CD4-positive, alpha-beta T cell treated with Interleukin-6 at 100 ng/mL for 8 hours (primary cell): ENCODE measurements at regions not wholly inside any gene's neighbourhood (a gene's known extent, or its start where the extent isn't known, plus 50 kb on each side); places are given as distances from the start of the nearest gene placed in this dataset.

ENCODE experiments used
- DNase-seq: peaks from one replicate; pipeline ENCODE4 v3.0.0-alpha.2; 2020; ENCODE audit warnings: mixed read lengths, low spot score

DNA sequence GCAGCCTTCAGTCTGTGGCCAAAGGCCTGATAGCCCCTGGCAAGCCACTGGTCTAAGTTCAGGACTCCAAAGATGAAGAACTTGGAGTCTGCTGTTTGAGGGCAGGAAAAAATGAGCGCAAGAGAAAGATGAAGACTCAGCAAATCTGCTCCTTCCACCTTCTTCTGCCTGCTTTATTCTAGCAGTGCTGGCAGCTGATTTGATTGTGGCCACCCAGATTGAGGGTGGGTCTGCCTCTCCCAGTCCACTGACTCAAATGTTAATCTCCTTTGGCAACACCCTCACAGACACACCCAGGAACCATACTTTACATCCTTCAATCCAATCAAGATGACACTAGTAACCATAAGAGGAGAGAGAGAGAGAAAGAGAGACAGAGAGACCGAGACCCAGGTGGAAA is 127.6 kb downstream of the UTP18 start:
- no peak for DNase-seq

DNA sequence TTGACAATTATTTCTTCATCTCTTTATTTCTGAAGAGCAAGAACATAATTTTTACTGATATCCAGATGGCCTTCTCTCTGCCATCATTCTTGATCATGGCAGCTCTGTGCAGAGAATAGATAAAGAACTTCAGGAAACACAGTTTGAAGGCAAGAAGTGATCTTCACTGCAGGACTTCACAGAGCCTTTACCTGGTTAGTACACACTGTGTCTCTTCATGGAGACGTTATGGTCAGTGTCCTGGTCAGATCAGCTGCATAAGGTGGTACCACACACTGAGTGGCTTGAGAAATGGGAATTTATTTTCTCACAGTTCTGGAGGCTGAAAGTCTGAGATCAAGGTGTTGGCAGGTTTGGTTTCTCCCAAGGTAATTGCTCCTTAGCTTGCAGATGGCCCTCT is 129.5 kb downstream of the UTP18 start:
- no peak for DNase-seq

DNA sequence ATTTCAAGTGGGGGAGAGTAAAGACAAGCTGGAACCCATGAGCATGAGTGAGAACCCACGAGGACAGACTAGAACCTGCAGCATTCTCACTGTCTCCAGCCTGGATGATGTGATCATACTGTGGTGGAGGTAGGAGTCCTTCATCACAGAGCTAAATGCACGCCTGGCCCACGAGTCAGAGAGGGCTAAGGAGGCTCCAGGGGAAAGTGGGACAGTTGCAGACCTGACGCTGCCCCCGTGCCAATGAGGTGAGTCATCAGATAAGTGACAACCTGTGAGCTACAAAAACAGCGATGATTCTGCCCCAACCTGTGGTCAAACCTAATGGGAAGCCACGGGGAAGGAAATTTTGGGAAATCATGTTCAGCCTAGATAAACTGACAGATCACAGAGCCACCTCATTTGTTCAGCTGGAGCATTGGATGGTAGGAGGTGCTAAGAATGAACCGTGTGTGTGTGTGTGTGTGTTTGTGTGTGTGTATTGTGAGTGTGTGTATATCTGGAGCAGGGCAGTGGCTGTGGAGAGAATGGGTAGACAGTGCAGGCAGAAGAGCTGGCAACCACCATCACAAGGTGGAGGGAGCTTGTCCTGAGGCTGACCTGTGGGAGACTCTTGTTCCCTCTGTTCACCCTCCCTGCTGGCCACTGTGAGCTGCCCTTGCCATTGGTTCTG is 131.8 kb downstream of the UTP18 start:
- no peak for DNase-seq

DNA sequence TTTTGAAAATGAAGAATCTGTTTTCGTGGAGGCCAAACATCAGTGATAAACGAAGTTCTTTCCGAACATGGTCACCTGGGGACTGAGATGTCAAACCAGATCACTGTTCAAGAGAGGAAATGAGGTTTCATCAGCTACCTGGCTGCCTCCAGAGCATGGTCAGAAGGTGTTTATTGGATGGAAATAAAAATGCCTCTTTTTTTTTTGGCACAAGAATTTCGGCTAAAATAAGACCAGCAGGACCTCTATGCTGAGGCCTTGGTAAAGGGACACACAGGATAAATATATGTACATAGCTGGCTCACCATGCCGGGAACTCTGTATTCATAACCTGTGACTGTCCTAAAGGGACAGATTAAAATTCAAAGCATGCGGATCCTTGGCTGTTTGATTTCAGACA is 135.3 kb downstream of the UTP18 start:
- no peak for DNase-seq

DNA sequence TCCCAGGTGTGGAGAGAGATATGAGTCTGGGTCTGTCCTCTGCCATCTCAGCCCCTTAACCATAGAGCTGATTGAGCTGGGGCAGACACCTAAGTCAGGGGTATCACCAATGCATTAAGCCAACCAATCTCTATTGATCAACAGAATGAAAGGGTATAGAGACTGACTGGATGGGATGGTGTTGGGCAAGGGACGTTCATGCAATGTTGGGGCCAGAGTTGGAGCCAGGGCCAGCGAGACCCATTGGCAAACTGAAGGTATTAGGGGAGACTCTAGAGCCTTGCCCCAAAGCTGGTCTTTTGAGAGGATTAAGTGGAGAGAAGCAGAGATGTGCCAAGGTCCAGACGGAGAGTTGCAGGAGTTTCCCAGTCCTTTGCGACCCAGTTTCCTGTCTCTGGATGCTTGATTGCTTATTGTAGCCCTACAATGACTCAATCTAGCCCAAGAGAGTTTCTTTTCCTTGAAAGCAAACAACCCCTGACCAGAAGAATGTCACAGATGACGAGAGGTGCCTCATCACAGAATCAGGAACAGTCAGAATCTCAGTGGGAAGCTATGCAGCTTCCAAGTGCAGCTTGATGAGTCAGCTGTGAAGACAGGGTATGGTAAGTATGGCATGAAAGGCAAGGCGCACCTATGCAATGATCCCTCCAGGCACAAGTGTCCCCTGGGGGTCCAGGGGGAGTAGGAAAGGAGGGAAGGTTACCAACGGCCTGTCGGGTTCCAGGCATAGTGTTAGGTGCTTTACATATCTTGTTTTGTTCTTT is 137.2 kb downstream of the UTP18 start:
- no peak for DNase-seq

DNA sequence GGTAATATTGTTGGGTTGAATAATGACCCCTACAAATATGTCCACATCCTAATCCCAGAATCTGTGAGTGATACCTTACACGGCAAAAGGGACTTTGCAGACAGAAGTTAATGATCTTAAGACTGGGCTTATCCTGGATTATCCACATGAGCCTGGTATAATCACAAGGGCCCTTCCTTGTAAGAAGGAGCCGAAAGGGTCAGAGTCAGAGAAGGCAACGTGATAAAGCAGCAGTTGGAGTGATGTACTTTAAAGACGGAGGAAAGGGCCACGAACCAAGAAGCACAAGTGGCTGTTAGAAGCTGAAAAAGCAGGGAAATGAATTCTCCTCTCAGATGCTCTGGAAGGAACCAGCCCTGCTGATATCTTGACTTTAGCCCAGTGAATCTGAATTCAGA is 137.8 kb downstream of the UTP18 start:
- no peak for DNase-seq

DNA sequence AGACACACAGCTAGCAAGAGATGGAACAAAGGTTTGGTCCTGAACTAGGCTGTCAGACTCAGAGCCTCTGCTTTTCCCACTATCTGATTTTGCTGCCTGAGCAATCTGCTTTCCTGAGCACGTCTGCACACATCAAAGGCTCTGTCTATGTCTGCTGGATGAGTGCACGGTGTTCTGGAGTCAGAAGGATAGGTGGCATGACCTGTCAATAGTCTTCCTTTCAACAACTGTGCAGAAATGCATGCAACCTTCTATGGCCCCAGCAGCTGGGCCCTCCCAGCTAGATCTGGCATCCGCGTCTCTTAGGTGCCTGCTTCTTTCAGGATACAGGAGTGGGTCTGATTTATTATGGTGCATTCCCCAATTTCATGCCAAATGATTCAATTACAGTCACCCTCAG is 138.3 kb downstream of the UTP18 start:
- no peak for DNase-seq

DNA sequence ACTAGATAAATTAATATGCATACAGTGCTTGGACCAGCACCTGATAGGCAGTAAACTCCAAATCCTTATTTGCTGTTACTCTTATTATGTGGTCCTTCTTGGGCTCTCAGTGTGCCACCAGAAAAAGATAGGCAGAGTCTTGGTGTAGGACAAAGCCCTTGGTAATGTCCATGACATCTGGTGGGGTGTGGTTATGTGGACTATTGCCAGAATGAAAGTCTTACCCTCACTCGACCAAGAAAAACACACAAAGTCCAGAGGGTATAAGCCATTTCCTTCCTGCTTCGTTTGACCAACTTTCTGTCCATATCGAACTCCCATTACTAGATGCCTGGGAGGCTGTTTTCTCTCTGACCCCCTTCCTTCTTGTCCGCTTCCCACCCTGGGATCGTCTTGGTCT is 140.9 kb downstream of the UTP18 start:
- DNase-seq: no peak

DNA sequence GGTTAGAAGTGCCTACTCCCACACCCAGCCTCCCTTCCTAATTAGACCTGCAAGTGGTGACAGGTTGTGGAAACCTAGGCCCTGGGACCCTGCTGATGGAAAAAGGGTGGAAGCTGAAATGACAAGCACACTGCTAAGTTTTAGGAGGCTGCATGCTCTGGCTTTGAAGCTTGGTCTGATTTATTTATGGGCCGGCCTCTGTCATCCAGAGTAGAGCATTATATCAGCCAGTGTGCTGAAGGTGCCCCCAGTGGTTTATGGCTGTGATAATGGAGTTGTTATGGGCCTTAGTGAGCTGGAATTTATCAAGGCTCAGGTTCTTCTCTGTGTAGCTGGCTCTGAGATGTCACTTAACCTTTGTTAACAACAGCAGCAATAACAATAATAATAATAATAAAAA is 142.6 kb downstream of the UTP18 start:
- DNase-seq: no peak

DNA sequence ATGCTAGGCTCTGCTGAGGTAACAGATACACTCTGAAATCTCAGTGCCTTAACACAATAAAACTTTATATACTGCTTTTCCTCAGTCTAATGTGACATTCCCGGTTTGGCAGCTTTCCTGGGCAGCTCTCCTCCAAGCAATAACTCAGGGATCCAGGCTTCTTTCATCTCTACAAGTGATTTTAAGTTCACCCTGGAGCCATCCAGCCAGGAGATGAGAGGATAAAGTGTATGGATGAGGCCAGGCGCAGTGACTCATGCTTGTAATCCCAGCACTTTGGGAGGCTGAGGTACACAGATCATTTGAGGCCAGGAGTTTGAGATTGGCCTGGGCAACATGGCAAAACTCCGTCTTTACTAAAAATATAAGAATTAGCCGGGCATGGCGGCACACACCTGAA is 147.2 kb downstream of the UTP18 start:
- DNase-seq: no peak

DNA sequence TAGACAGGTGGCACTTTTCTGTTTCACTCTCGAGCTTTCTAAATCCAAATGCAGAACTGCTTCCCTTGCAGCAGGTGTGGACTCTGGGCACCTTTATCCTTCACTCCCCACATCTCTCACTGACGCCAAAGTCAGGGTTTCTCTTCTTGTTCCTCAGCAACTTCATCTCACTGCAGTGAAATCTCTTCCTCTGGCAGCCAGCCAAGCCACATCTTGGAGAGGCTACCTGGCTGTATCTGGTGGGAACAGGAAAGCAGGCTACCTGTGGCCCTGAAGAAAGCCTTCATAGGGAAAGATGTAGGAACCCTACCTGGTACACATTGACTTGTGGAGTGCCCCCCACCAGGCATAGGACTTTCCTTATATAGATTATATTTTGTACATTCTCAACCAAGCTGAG is 159.1 kb downstream of the UTP18 start:
- no peak for DNase-seq

DNA sequence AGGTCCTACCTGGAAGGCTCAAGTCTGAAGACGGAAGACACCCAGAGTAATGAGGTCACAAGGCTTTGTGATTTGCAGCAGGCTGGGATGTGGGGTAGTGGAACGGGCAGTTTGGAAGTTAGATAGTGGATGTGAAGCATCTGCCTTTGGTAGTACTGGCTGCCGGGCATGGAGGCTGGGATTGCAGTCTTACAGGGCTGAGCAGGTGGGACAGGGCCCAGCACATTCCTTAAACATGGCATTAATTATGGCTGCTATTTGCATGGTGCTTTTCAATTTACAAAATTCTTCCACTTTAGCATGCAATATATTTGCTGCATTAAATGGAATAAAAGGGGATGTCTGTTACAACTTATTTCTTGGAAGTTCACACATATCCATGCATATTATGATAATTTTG is 161.2 kb downstream of the UTP18 start:
- no peak for DNase-seq

DNA sequence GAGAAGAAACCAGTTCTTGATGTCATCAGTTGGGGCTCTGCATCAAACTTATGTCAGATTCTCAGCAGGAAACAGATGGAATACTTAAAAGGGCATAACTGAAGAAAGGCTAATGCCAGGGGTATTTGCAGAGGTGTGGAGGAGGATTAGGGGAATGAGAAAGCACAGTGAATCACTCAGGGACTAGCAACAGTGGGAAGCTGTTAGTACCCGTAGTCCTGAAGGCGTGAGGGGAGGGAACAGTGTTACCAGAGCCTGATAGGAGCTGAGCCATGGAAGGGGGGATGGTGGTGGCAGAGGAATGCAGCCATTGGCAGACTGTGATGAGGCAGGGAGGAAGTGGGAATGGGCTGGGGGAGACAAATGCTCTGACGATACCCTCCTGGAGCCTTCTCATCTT is 162.3 kb downstream of the UTP18 start:
- no peak for DNase-seq

DNA sequence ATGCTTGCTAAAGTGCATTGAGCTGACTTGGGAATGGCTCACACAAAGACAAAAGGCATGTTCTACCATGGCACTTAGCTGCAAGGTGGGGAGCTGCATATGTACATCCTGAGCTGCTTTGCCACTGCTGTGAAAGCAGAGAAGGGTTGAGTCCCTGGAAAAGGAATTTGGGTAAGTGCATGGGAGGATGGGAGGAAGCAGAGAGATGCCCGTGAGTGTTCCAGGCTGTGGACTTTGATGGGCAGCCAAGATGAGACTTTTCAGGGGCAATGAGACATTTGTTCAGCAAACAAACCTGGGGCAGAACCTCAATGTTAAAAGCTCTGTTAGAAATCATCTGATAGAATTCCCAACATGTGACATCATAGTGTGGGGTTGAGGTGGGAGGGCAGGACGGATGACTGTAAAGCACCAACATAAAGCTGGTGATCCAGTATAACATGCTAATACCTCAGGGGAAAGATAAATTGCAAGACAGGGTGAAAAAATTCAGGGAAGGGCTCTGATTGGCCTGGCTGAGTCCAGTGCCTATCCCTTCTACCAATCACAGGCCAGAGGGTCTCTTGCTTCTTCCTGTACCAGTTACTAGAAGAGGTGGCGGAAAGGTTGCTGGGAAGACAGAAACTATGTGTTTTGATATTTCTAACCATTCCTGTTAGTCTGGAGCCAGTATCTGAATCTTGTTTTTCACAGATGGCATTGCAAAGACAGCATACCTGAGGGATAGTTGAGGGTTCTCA is 163.2 kb downstream of the UTP18 start:
- no peak for DNase-seq

DNA sequence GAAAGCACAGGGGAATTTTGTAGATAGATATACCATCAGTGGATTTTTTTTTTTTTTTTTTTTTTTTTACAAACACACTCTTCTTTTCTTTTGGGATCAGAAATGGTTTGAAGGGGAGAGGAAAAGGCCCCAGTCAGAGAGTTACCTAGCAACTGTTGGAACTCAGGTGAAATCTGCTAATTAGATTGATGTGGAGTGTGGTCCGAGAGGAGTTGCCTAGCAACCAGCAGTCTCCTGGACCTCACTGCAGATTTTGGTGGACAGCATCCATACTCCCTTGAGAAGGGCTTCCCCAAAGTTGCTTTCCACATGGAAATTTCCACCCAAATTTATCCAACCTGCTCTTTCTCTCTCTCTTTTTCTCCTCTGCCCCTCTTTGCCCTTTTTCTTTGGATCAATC is 165.4 kb downstream of the UTP18 start:
- DNase-seq: no peak

DNA sequence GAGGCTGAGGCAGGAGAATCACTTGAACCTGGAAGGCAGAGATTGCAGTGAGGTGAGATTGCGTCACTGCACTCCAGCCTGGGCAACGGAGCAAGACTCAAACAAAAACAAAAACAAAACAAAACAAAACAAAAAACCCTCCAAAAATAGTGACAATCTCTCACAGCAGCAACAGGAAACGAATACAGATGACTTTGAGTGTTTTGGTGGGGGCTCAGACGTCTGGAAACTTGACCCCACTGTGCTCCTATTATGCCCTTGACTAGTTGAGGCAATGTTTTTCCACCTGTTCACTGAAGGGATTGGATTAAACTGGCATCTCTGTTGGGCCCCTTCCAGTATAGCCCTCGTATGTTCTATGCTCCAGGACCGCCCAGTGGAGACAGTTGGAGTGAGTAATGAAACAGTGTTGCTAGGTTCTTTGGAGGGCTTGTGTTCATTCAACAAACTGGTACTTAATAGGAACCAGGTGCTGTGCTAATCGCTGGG is 167.0 kb downstream of the UTP18 start:
- DNase-seq: no peak

DNA sequence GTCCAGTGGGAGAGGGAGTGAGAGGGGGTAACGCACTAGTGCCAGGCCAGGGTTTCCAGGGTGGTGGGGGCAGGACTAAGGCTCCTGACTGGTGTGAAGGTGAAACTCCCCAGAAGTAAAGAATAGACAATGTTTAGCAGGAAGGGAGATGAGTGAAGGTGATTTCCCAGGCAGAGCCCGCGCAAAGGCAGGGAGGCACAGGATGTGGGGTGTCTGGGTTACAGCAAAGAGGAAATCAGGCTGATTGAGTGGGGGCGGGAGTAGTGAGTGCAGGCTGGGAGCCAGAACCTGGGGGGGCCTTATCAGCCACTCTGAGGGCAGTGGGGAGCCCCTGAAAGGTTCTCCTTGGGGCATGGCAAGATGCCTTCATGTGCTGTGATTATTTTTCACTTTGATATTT is 167.5 kb downstream of the UTP18 start:
- peak; percentile 77 for DNase-seq

DNA sequence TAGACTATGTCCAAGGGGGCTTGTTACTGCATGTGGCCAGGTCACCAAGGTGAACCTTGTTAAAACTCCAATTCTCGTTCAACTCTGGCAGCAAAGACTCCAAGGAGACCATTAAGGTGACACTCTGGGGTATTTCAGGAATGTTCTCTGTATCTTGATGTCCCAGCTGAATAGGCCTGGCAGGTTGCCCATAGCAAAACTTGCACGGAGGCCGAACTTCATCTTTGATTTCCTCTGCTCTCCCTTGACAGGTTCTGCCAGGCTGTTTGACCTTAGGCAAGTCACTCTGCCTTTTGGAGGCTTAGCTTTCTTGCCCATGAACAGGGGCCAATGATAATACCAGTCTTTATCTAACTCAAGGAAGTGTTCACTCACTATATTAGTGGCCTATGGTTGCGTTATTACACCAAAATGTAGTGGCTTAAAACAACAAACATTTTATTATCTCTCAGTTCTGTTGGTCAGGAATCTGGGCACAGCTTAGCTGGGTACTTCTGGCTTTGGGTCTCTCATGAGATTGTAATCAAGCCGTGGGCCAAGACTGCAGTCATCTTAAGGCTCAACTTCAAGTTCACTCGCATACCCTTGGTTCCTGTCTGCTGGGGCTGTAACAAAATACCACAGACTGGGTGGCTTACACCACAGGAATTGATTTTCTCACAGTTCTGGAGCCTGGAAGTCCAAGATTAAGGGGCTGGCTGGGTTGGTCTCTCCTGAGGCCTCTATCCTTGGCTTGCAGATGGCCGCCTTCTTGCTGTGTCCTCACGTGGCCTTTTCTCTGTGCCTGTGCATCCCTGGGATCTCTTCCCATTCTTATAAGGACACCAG is 168.5 kb downstream of the UTP18 start:
- DNase-seq: no peak

DNA sequence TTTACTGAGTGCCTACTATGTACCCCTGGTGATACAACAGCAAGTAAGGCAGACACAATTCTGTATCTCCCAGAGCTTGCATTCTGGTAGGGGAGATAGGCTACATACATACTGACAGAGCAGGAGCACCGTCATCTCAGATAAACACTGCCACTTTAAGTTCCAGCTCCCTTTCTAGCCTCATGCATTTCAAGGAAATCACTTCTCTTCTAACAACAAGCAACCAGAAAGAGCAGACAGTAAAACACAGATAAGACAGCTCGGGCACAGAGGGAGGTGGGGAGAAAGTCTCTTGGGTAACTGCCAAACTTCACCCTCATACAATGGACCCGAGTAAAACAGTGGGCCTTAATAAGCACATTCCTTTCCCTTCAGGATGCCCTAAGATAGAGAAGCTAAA is 169.6 kb downstream of the UTP18 start:
- peak; percentile 26 for DNase-seq

DNA sequence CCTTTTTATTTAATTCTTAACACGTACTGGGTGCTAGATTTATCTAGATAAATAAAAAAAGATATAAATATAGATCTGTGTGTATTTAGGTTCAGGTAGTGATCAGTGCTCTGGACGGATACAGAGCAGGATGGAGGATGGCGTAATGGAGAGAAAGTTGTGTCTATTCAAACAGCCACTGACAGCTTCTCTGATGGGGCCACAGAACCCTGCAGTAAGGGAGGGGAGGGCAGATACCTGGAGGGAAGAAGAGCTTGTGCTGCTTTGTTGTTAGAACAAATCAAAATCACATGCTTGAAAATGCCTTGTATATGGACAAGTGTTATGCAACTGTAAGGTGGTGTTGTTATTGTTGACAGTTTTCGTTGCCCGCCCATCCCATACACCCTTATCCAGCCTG is 170.2 kb downstream of the UTP18 start:
- peak; percentile 23 for DNase-seq

DNA sequence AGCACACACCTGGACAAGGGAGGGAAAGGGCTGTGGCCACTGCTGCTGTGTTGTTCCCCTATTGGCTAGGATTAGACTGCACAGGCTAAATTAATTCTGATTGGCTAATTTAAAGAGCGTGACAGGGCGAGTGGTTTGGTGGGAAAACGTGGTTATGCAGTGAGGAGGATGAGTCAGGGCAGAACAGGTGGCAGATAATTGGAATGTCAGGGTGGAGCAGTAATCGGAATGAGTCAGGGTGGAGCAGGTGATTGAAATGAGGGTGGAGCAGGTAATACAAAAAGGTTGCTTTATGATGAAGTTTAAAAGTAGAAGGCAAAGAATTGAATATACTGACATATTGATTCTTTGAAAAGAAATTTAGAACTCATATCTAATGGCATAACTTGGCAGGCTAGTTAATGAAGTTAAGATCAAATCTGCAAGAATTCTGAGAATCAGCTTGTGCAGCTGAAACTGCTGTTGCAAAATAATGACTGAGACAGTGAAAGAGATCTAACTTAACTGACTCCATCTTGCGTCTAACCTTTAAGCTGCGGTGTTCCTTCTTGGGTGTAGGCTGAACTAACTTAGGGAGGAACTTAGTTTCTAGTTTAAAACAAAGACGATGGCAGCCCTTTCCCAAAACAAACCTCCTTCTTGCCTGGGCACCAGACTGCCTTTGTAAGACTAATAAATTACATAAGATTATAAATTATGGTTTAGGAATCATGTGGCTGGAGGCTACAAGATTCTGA is 174.3 kb downstream of the UTP18 start:
- no peak for DNase-seq

DNA sequence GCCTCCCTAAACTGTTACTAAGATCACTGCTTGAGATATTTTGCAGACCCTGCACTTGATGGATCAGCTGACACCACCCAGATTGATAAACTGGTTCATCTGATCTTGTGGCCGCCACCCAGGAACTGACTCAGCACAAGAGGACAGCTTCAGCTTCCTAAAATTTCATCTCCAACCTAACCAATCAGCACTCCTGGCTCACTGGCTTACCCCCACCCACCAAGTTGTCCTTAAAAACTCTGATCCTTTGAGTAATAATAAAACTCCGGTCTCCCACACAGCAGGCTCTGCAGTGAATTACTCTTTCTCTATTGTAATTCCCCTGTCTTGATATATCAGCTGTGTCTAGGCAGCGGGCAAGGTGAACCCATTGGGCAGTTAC is 174.8 kb downstream of the UTP18 start:
- DNase-seq: peak; percentile 18
